ENCODE measurements at regions not wholly inside any gene's neighbourhood (a gene's known extent, or its start where the extent isn't known, plus 50 kb on each side); places are given as distances from the start of the nearest gene placed in this dataset.

- DNase-seq (ENCODE audit: low spot score) = no peak
- no peak overlapping the region for H3K27ac ChIP-seq
- no peaks in the 10 kb centered on the region for H3K4me1 ChIP-seq
- H3K4me3 ChIP-seq = no peak overlapping the region
- H3K9me3 ChIP-seq = no peaks in the 10 kb centered on the region
- no peaks in the 10 kb centered on the region for H3K36me3 ChIP-seq
- no peak for TF ChIP-seq CTCF (IDR thresholded peaks at IDR 0.05)
- no peaks in the 10 kb centered on the region for H3K27me3 ChIP-seq
These were observed 127.8 kb upstream of the EEF1E1 start for GRCh38 chr6:8229915-8230756.

DNA sequence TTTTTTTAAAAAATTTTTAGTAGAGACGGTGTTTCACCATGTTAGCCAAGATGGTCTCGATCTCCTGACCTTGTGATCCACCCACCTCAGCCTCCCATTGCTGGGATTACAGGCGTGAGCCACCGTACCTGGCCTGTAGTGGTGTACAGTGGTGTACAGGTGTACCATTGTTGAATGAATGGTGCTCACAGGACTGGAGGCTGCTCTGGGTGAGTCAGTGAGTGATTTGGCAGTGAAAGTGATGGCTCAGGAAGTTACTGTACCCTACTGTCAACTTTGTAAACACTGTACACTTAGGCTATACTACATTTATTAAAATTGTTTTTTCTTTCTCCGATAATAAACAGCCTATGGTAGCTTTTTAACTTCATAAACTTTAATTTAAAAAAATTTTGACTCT, 122.8 kb upstream of the EEF1E1 start:
- DNase-seq (ENCODE audit: low spot score) = no peak
- H3K9me3 ChIP-seq = no peaks in the 10 kb centered on the region
- no peak overlapping the region for H3K27ac ChIP-seq
- H3K27me3 ChIP-seq = no peaks in the 10 kb centered on the region
- no peak for TF ChIP-seq CTCF (IDR thresholded peaks at IDR 0.05)
- no peak overlapping the region for H3K4me3 ChIP-seq
- H3K4me1 ChIP-seq = no peaks in the 10 kb centered on the region
- H3K36me3 ChIP-seq = no peaks in the 10 kb centered on the region

- no peaks in the 10 kb centered on the region for H3K9me3 ChIP-seq
- H3K4me3 ChIP-seq = no peak overlapping the region
- H3K27me3 ChIP-seq = no peaks in the 10 kb centered on the region
- H3K4me1 ChIP-seq = no peaks in the 10 kb centered on the region
- no peaks in the 10 kb centered on the region for H3K36me3 ChIP-seq
- no peak for DNase-seq (ENCODE audit: low spot score)
- H3K27ac ChIP-seq = no peak overlapping the region
- TF ChIP-seq CTCF (IDR thresholded peaks at IDR 0.05) = no peak
These were observed 121.3 kb upstream of the EEF1E1 start for GRCh38 chr6:8223678-8224077.

DNA sequence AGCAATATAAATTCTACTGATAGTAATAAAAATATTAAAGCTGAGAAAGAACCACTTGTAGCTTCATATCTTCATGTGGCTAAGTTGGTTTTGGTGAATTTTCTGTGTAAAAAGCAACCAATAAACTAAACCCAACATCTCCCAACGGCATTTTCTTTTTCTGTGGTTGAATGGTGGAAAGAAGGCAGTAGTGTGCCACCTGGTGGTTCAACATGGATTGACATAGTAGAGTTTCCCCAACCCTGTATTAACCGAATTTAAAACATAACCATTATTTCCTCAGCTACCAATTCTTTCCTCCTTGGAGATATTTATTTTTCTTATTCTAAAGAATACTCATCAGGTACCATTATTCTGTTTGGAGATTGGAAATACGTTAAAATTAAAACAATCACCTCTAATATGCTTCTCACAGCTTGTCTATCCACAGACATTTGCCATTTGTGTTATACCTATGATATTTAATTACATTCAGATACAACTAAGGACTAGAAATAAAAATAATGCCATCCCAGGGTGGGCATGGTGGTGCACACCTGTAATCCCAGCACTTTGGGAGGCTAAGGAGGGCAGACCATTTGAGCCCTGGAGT, 117.1 kb upstream of the EEF1E1 start:
- DNase-seq (ENCODE audit: low spot score) = no peak
- Histone ChIP-seq H3K4me3 (no peak overlapping the region), H3K9me3 (no peaks in the 10 kb centered on the region), H3K27me3 (no peaks in the 10 kb centered on the region), H3K4me1 (no peaks in the 10 kb centered on the region), H3K27ac (no peak overlapping the region), H3K36me3 (no peaks in the 10 kb centered on the region)
- peak; percentile 60 to 80 for TF ChIP-seq CTCF (IDR thresholded peaks at IDR 0.05)

GRCh38 chr6:8218861-8219260, 116.5 kb upstream of the EEF1E1 start:
- Histone ChIP-seq H3K27me3 (no peaks in the 10 kb centered on the region), H3K4me3 (no peak overlapping the region), H3K9me3 (no peaks in the 10 kb centered on the region), H3K27ac (no peak overlapping the region), H3K4me1 (no peaks in the 10 kb centered on the region), H3K36me3 (no peaks in the 10 kb centered on the region)
- no peak for DNase-seq (ENCODE audit: low spot score)
- no peak for TF ChIP-seq CTCF (IDR thresholded peaks at IDR 0.05)

Measured in right atrium auricular region (tissue), 2 donors.